ENCODE measurements at regions not wholly inside any gene's neighbourhood (a gene's known extent, or its start where the extent isn't known, plus 50 kb on each side); places are given as distances from the start of the nearest gene placed in this dataset.

DNA sequence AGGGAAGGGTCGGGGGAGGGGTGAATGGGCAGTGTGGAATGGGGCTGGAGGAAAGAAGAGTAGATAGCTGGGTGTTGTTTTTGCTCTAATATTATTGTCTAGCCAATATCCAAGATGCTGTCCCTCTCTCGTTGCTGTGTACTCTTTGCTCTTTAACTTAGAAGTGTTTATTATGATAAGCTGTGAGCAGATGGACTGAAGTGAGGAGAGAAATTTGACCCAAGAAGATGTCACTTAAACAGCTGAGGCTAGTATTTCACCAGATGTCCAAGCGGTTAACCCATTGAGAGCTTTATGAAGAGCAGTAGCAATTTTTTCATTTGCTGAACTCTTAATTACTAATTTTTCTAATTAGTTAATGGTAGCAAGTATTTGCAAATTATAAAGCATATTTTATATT, 212.2 kb upstream of the TP63 start:
- H3K9me3 ChIP-seq (ENCODE audit: control insufficient read depth, insufficient read depth, low read length) = no peaks in the 10 kb centered on the region
- no peak overlapping the region for H3K23ac ChIP-seq (ENCODE audit: low read depth, low read length)
- H3K4me1 ChIP-seq (ENCODE audit: control insufficient read depth, insufficient read depth, low read length) = no peaks in the 10 kb centered on the region
- no peak overlapping the region for H2AK9ac ChIP-seq (replicated peaks; ENCODE audit: low read depth, low read length, poor library complexity)
- H3K14ac ChIP-seq (replicated peaks; ENCODE audit: low read depth, low read length) = no peak overlapping the region
- no peak overlapping the region for H2AK5ac ChIP-seq (ENCODE audit: low read depth, low read length)
- H4K8ac ChIP-seq (ENCODE audit: low read depth in 2 of 2, low read length in 2 of 2) = no peak overlapping the region
- H2BK120ac ChIP-seq (ENCODE audit: low read depth, low read length) = no peak overlapping the region
- ATAC-seq (ENCODE audit: low read depth) = no peak
- H3K27me3 ChIP-seq (ENCODE audit: control insufficient read depth, insufficient read depth, low read length) = no peaks in the 10 kb centered on the region
- in situ Hi-C loops (cut with MboI; ENCODE audit: low sequenced_read_pairs) (no loop called here), intact Hi-C loops (cut with micrococcal nuclease) (loop anchor here (5.0 kb wide), 1 partner anchor 152 kb away; no protein-coding TSS in a partner anchor), dilution Hi-C loops (cut with HindIII; ENCODE audit: low sequenced_read_pairs, unreplicated experiment) (no loop called here)
- no peak overlapping the region for H3K56ac ChIP-seq (ENCODE audit: extremely low read depth, insufficient read depth, low read length)
- H3K27ac ChIP-seq (ENCODE audit: insufficient read depth, low read length) = no peak overlapping the region
- no peak overlapping the region for H2BK5ac ChIP-seq (ENCODE audit: low read depth, low read length, poor library complexity, severe bottlenecking)
- ChIA-PET POLR2A (ENCODE audit: unreplicated experiment) (no interaction called here), CTCF (interaction anchor here (1.1 kb wide), 1 partner anchor 30 kb away, joined by 4 read pairs; no protein-coding TSS in a partner anchor)
- no peak overlapping the region for H2AFZ ChIP-seq (replicated peaks; ENCODE audit: low read length, poor library complexity)
- H4K20me1 ChIP-seq (ENCODE audit: insufficient read depth, low read length) = no peaks in the 10 kb centered on the region
- H4K5ac ChIP-seq (ENCODE audit: low read depth, low read length) = no peak overlapping the region
- WGBS, 2 experiments (ENCODE audit: extremely low coverage in 2 of 2, insufficient read length in 1 of 2) = no CpG with 5 or more reads among the region's 3 CpGs
- BruUV-seq (replicated peaks) = no TSS peak
- DNase-seq = no peak
- no peaks in the 10 kb centered on the region for H3K9me1 ChIP-seq (ENCODE audit: insufficient read depth, low read length)
- H2BK20ac ChIP-seq (ENCODE audit: low read depth, low read length) = no peak overlapping the region
- H3K36me3 ChIP-seq (ENCODE audit: control insufficient read depth, insufficient read depth, low read length) = no peaks in the 10 kb centered on the region
- H3K18ac ChIP-seq (ENCODE audit: low read depth, low read length) = no peak overlapping the region
- no peak overlapping the region for H3K4me2 ChIP-seq (ENCODE audit: low read depth, low read length)
- H3K9ac ChIP-seq (ENCODE audit: low read depth, low read length) = no peak overlapping the region
- H2BK15ac ChIP-seq (ENCODE audit: low read depth, low read length) = no peak overlapping the region
- no peak overlapping the region for H3K4me3 ChIP-seq (ENCODE audit: insufficient read depth, low read depth, low read length)
- no peak overlapping the region for H4K91ac ChIP-seq (ENCODE audit: insufficient read depth, low read depth, low read length)
- no peak overlapping the region for H3K4ac ChIP-seq (ENCODE audit: low read depth, low read length)
- TF ChIP-seq ELK1 (IDR thresholded peaks at IDR 0.05; ENCODE audit: borderline replicate concordance, low read depth, low read length) (no peak), FOS (IDR thresholded peaks at IDR 0.05; ENCODE audit: low read depth, low read length) (no peak), RCOR1 (IDR thresholded peaks at IDR 0.05; ENCODE audit: insufficient replicate concordance, low read length) (no peak), CTCF (conservative IDR thresholded peaks at IDR 0.05; ENCODE audit: low read depth, low read length) (no peak), CHD1 (IDR thresholded peaks at IDR 0.05; ENCODE audit: low read depth, low read length) (no peak), POLR2A (IDR thresholded peaks at IDR 0.05; ENCODE audit: low read depth, low read length) (no peak)
- H3K79me1 ChIP-seq (ENCODE audit: low read depth in 1 of 2, low read length in 2 of 2) = no peaks in the 10 kb centered on the region
